Thoracic aorta (tissue), 2 donors: ENCODE measurements at regions not wholly inside any gene's neighbourhood (a gene's known extent, or its start where the extent isn't known, plus 50 kb on each side); places are given as distances from the start of the nearest gene placed in this dataset.

ENCODE experiments used
- ATAC-seq: fragments of 150-250 bp; one replicate; pipeline ENCODE4 v1.8.0; 2017; ENCODE audit warnings: low read depth; ENCODE audit not compliant: insufficient number of reproducible peaks, low FRiP score
- DNase-seq: peaks from one replicate; pipeline ENCODE4 v3.0.0-alpha.2; 2020; ENCODE audit warnings: low spot score
- H3K27ac ChIP-seq, 2 donors: fragments of 200-600 bp; sonication (generic); 1 replicate in 1 of 2; 2 replicates in 1 of 2; pipeline ENCODE4 v1.5.1; 2016; ENCODE audit warnings: mild to moderate bottlenecking in 2 of 2, moderate library complexity in 2 of 2
- H3K27me3 ChIP-seq: fragments of 200-600 bp; sonication (generic); replicated peaks from 2 replicates; pipeline ENCODE4 v1.6.0; 2016; ENCODE audit warnings: mild to moderate bottlenecking; ENCODE audit not compliant: insufficient read depth
- H3K36me3 ChIP-seq: fragments of 200-600 bp; sonication (generic); one replicate; pipeline ENCODE4 v1.5.1; 2016
- H3K4me1 ChIP-seq, 2 donors: fragments of 200-600 bp; sonication (generic); 1 replicate in 1 of 2; 2 replicates in 1 of 2; pipeline versions ENCODE4 v1.5.1 to v1.6.0; 2016; ENCODE audit warnings: low read depth in 2 of 2, mild to moderate bottlenecking in 1 of 2; ENCODE audit not compliant: control insufficient read depth in 1 of 2
- H3K4me3 ChIP-seq: fragments of 200-600 bp; sonication (generic); 2 replicates; pipeline ENCODE4 v1.5.1; 2016; ENCODE audit warnings: mild to moderate bottlenecking
- H3K9me3 ChIP-seq: fragments of 200-600 bp; sonication (generic); 2 replicates; pipeline ENCODE4 v1.5.1; 2016
- CTCF ChIP-seq: fragments of 200-600 bp; sonication (generic); IDR thresholded peaks from one replicate; pipeline ENCODE4 v1.5.1; 2019; ENCODE audit warnings: antibody characterized with exemption

GRCh38 chr7:153413199-153413539, 639.0 kb upstream of the DPP6 start:
- Histone ChIP-seq H3K4me1 (no peaks in the 10 kb centered on the region), H3K27ac (no peak overlapping the region), H3K9me3 (no peaks in the 10 kb centered on the region), H3K36me3 (no peaks in the 10 kb centered on the region), H3K4me3 (no peak overlapping the region), H3K27me3 (no peaks in the 10 kb centered on the region)
- ATAC-seq (no peak), DNase-seq (no peak)
- no peak for TF ChIP-seq CTCF

- H3K4me1 ChIP-seq = no peaks in the 10 kb centered on the region
- ATAC-seq (no peak), DNase-seq (no peak)
- H3K4me3 ChIP-seq = no peak overlapping the region
- no peaks in the 10 kb centered on the region for H3K27me3 ChIP-seq
- H3K27ac ChIP-seq = no peak overlapping the region
- no peak for TF ChIP-seq CTCF
- no peaks in the 10 kb centered on the region for H3K36me3 ChIP-seq
- H3K9me3 ChIP-seq = no peaks in the 10 kb centered on the region
Measured at GRCh38 chr7:153413540-153414287, 638.5 kb upstream of the DPP6 start.

GRCh38 chr7:153414288-153414629, 637.9 kb upstream of the DPP6 start:
- TF ChIP-seq CTCF = no peak
- DNase-seq = no peak
- no peak for ATAC-seq

GRCh38 chr7:153415632-153416031, 636.6 kb upstream of the DPP6 start:
- no peak for TF ChIP-seq CTCF
- H3K4me1 ChIP-seq = no peaks in the 10 kb centered on the region
- no peaks in the 10 kb centered on the region for H3K9me3 ChIP-seq
- DNase-seq = no peak
- H3K27me3 ChIP-seq = no peaks in the 10 kb centered on the region
- no peak overlapping the region for H3K4me3 ChIP-seq
- no peaks in the 10 kb centered on the region for H3K36me3 ChIP-seq
- H3K27ac ChIP-seq = no peak overlapping the region
- ATAC-seq = no peak

More at GRCh38 chr7:153414288-153414629, 637.9 kb upstream of the DPP6 start:
- Histone ChIP-seq H3K4me3 (no peak overlapping the region), H3K27ac (no peak overlapping the region), H3K9me3 (no peaks in the 10 kb centered on the region), H3K36me3 (no peaks in the 10 kb centered on the region), H3K4me1 (no peaks in the 10 kb centered on the region), H3K27me3 (no peaks in the 10 kb centered on the region)

GRCh38 chr7:153422291-153423209, 629.6 kb upstream of the DPP6 start:
- Histone ChIP-seq H3K4me3 (no peak overlapping the region), H3K36me3 (no peaks in the 10 kb centered on the region), H3K27me3 (no peaks in the 10 kb centered on the region), H3K4me1 (no peaks in the 10 kb centered on the region), H3K27ac (no peak overlapping the region), H3K9me3 (no peaks in the 10 kb centered on the region)
- DNase-seq (no peak), ATAC-seq (no peak)
- no peak for TF ChIP-seq CTCF
